ENCODE measurements at regions not wholly inside any gene's neighbourhood (a gene's known extent, or its start where the extent isn't known, plus 50 kb on each side); places are given as distances from the start of the nearest gene placed in this dataset.
A peak's percentile ranks its signal among the peaks of the same experiment; 100 is the strongest.

DNA sequence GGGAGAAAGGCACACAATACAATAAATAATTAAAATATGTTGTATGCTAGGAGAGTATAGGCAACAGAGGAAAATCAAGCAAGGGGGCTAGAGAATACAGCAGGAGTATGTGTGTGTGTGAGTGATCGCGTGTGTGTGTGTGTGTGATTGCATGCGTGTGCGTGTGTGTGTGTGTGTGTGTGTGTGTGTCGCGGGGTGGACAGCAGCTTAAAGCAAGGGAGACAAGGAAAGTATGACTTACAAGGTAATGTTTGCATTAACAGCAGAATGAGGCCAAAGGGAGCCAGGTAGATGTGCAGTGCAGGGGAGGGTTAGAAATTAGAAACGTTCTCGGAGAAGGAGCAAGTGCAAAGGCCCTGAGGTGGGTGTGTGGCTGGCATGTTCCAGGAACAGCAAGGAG, 57.4 kb upstream of the KCNA1 start:
- Histone ChIP-seq H3K4me3 (ENCODE audit: severe bottlenecking) (no peak overlapping the region), H3K36me3 (ENCODE audit: low read depth) (no peaks in the 10 kb centered on the region), H3K27me3 (ENCODE audit: insufficient read depth, poor library complexity, severe bottlenecking) (peaks cover 24% of the 10 kb centered on the region), H3K9me3 (ENCODE audit: severe bottlenecking) (no peaks in the 10 kb centered on the region), H3K27ac (ENCODE audit: poor library complexity, severe bottlenecking) (no peak overlapping the region), H3K4me1 (ENCODE audit: insufficient read depth, poor library complexity, severe bottlenecking) (no peaks in the 10 kb centered on the region)
- DNase-seq (ENCODE audit: low spot score) (no peak), ATAC-seq (ENCODE audit: low read depth) (no peak)
- no peak for TF ChIP-seq CTCF (IDR thresholded peaks at IDR 0.05; ENCODE audit: poor library complexity, severe bottlenecking)

- no peaks in the 10 kb centered on the region for H3K36me3 ChIP-seq (ENCODE audit: low read depth)
- no peaks in the 10 kb centered on the region for H3K4me1 ChIP-seq (ENCODE audit: insufficient read depth, poor library complexity, severe bottlenecking)
- H3K9me3 ChIP-seq (ENCODE audit: severe bottlenecking): no peaks in the 10 kb centered on the region
- no peak overlapping the region for H3K4me3 ChIP-seq (ENCODE audit: severe bottlenecking)
- H3K27ac ChIP-seq (ENCODE audit: poor library complexity, severe bottlenecking): no peak overlapping the region
- peaks cover 30% of the 10 kb centered on the region for H3K27me3 ChIP-seq (ENCODE audit: insufficient read depth, poor library complexity, severe bottlenecking)
- ATAC-seq (ENCODE audit: low read depth) (no peak), DNase-seq (ENCODE audit: low spot score) (no peak)
- no peak for TF ChIP-seq CTCF (IDR thresholded peaks at IDR 0.05; ENCODE audit: poor library complexity, severe bottlenecking)
Measured at GRCh38 chr12:4852911-4853310, 56.8 kb upstream of the KCNA1 start.

- Histone ChIP-seq H3K9me3 (ENCODE audit: severe bottlenecking) (no peaks in the 10 kb centered on the region), H3K4me1 (ENCODE audit: insufficient read depth, poor library complexity, severe bottlenecking) (no peaks in the 10 kb centered on the region), H3K4me3 (ENCODE audit: severe bottlenecking) (no peak overlapping the region), H3K27ac (ENCODE audit: poor library complexity, severe bottlenecking) (no peak overlapping the region), H3K27me3 (ENCODE audit: insufficient read depth, poor library complexity, severe bottlenecking) (peaks cover 46% of the 10 kb centered on the region), H3K36me3 (ENCODE audit: low read depth) (no peaks in the 10 kb centered on the region)
- peak; percentile 77 for TF ChIP-seq CTCF (IDR thresholded peaks at IDR 0.05; ENCODE audit: poor library complexity, severe bottlenecking)
- ATAC-seq (ENCODE audit: low read depth) (peak; percentile 75), DNase-seq (ENCODE audit: low spot score) (no peak)
Measured at GRCh38 chr12:4855121-4855924, 54.4 kb upstream of the KCNA1 start.

- H3K36me3 ChIP-seq (ENCODE audit: low read depth): no peaks in the 10 kb centered on the region
- ATAC-seq (ENCODE audit: low read depth): no peak
- no peaks in the 10 kb centered on the region for H3K4me1 ChIP-seq (ENCODE audit: insufficient read depth, poor library complexity, severe bottlenecking)
- H3K9me3 ChIP-seq (ENCODE audit: severe bottlenecking): no peaks in the 10 kb centered on the region
- peaks cover 46% of the 10 kb centered on the region for H3K27me3 ChIP-seq (ENCODE audit: insufficient read depth, poor library complexity, severe bottlenecking)
- TF ChIP-seq CTCF (IDR thresholded peaks at IDR 0.05; ENCODE audit: poor library complexity, severe bottlenecking): no peak
- H3K27ac ChIP-seq (ENCODE audit: poor library complexity, severe bottlenecking): no peak overlapping the region
- DNase-seq (ENCODE audit: low spot score): no peak
- H3K4me3 ChIP-seq (ENCODE audit: severe bottlenecking): no peak overlapping the region
Measured at GRCh38 chr12:4856596-4856995, 53.1 kb upstream of the KCNA1 start.

All from RWPE2 (cell line).